H1 (cell line): ENCODE measurements at regions not wholly inside any gene's neighbourhood (a gene's known extent, or its start where the extent isn't known, plus 50 kb on each side); places are given as distances from the start of the nearest gene placed in this dataset.

Source experiments
- CTCF ChIP-seq, 3 experiments: IDR thresholded peaks; 1 replicate in 2 of 3; 2 replicates in 1 of 3; pipeline versions ENCODE4 v1.5.1 to v1.6.1; 2011; ENCODE audit warnings: low read length in 3 of 3, mild to moderate bottlenecking in 3 of 3, inconsistent platforms in 2 of 3, low read depth in 1 of 3, moderate library complexity in 1 of 3; ENCODE audit not compliant: insufficient read depth in 1 of 3; ENCODE audit errors: control extremely low read depth in 1 of 3
- EZH2 ChIP-seq: fragments of 200-600 bp; sonication (generic); IDR thresholded peaks from 2 replicates; pipeline ENCODE4 v1.7.1; 2012; ENCODE audit warnings: low read depth, mild to moderate bottlenecking, moderate library complexity, low read length, inconsistent platforms; ENCODE audit not compliant: severe bottlenecking
- JUN ChIP-seq: IDR thresholded peaks from 2 replicates; pipeline ENCODE4 v1.6.1; 2011; ENCODE audit warnings: low read depth, mild to moderate bottlenecking, improper control_type of control experiment, low read length
- POLR2A ChIP-seq, 2 experiments: IDR thresholded peaks; 1 replicate in 1 of 2; 2 replicates in 1 of 2; pipeline ENCODE4 v1.6.1; 2011; ENCODE audit warnings: low read depth in 2 of 2, low read length in 2 of 2, mild to moderate bottlenecking in 2 of 2; ENCODE audit errors: control extremely low read depth in 1 of 2
- ZNF274 ChIP-seq: IDR thresholded peaks from 2 replicates; pipeline ENCODE4 v1.7.0; 2012; ENCODE audit warnings: low read length, borderline replicate concordance; ENCODE audit errors: extremely low read depth

- TF ChIP-seq ZNF274, result no peak
- TF ChIP-seq POLR2A (IDR thresholded peaks at IDR 0.05; ENCODE audit: control extremely low read depth in 1 of 2, low read depth in 2 of 2, low read length in 2 of 2), result no peak
- no peak for TF ChIP-seq EZH2
- no peak for TF ChIP-seq CTCF (IDR thresholded peaks at IDR 0.05; ENCODE audit: control extremely low read depth in 1 of 3, insufficient read depth in 1 of 3, low read depth in 1 of 3, low read length in 3 of 3)
- no peak for TF ChIP-seq JUN
Observed at GRCh38 chr10:8616166-8616565, 561.7 kb downstream of the GATA3 start.
